ENCODE measurements at regions not wholly inside any gene's neighbourhood (a gene's known extent, or its start where the extent isn't known, plus 50 kb on each side); places are given as distances from the start of the nearest gene placed in this dataset.

DNA sequence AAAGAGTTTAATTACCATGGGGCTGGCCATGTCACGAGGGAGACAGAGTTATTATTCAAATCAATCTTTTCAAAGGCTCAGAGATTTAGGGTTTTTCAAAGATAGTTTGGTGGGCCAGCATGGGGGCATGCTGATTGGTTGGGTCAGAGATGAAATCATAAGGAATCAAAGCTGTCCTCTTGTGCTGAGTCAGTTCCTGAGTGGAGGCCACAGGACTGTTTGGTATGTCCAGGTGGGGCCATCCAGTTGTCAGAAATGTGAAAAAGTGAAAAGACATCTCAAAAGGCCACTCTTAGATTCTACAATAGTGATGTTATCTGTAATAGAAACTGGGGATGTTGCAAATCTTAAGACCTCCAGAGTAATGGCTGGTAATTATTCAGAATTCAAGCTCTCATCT, 288.6 kb downstream of the EN1 start:
- Histone ChIP-seq H3K9ac (ENCODE audit: low read length) (no peak overlapping the region), H4K8ac (ENCODE audit: low read depth, low read length) (no peak overlapping the region), H3K4me1 (ENCODE audit: control insufficient read depth, low read depth, low read length) (no peaks in the 10 kb centered on the region), H2AK5ac (ENCODE audit: low read length) (no peak overlapping the region), H3K4me2 (ENCODE audit: low read length) (no peak overlapping the region), H3K18ac (ENCODE audit: low read length) (no peak overlapping the region), H3K4me3 (ENCODE audit: low read length) (no peak overlapping the region), H2BK5ac (ENCODE audit: low read length) (no peak overlapping the region), H3K23ac (ENCODE audit: low read length) (no peak overlapping the region), H3K36me3 (ENCODE audit: control insufficient read depth, insufficient read depth, low read length) (no peaks in the 10 kb centered on the region), H3K27ac (ENCODE audit: low read depth, low read length) (no peak overlapping the region), H2BK120ac (ENCODE audit: low read depth, low read length) (no peak overlapping the region), H3K27me3 (ENCODE audit: insufficient read depth, low read length, poor library complexity) (no peaks in the 10 kb centered on the region), H2BK15ac (replicated peaks; ENCODE audit: low read depth) (no peak overlapping the region), H4K5ac (ENCODE audit: low read length) (no peak overlapping the region), H3K4ac (ENCODE audit: low read depth, low read length) (no peak overlapping the region), H3K79me1 (ENCODE audit: low read length) (no peaks in the 10 kb centered on the region), H3K56ac (ENCODE audit: low read length) (no peak overlapping the region), H3K79me2 (ENCODE audit: control insufficient read depth, insufficient read depth, low read length) (no peaks in the 10 kb centered on the region)
- DNase-seq: no peak
- no CpG with 5 or more reads among the region's 1 CpG for WGBS (ENCODE audit: extremely low coverage, insufficient coverage, low lambda C conversion rate)

DNA sequence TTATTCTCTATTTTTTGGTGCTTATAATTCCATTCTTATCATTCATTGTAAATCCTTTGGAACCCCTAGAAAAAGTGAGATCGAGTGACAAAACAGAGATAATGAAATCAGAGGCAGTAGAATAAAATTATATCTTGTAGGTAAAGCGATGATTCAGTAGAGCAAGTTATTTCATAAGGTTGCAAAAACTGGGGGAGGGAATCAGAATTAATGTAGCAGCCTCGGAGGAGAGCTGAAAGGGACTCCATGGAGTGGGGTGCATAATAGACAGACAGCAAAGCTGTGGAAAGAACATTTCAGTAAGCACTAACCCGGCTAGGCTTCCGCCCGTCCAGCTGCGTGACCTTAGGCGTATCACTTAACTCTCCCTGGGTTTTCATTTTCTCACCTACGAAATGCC, 289.7 kb downstream of the EN1 start:
- Histone ChIP-seq H3K27ac (ENCODE audit: low read depth, low read length) (no peak overlapping the region), H2BK120ac (ENCODE audit: low read depth, low read length) (no peak overlapping the region), H3K27me3 (ENCODE audit: insufficient read depth, low read length, poor library complexity) (no peaks in the 10 kb centered on the region), H3K4me1 (ENCODE audit: control insufficient read depth, low read depth, low read length) (no peaks in the 10 kb centered on the region), H3K4ac (ENCODE audit: low read depth, low read length) (no peak overlapping the region), H3K56ac (ENCODE audit: low read length) (no peak overlapping the region), H3K18ac (ENCODE audit: low read length) (no peak overlapping the region), H3K4me3 (ENCODE audit: low read length) (no peak overlapping the region), H3K79me1 (ENCODE audit: low read length) (no peaks in the 10 kb centered on the region), H3K23ac (ENCODE audit: low read length) (no peak overlapping the region), H2BK5ac (ENCODE audit: low read length) (no peak overlapping the region), H2AK5ac (ENCODE audit: low read length) (no peak overlapping the region), H3K79me2 (ENCODE audit: control insufficient read depth, insufficient read depth, low read length) (no peaks in the 10 kb centered on the region), H2BK15ac (replicated peaks; ENCODE audit: low read depth) (no peak overlapping the region), H4K5ac (ENCODE audit: low read length) (no peak overlapping the region), H3K4me2 (ENCODE audit: low read length) (no peak overlapping the region), H3K9ac (ENCODE audit: low read length) (no peak overlapping the region), H4K8ac (ENCODE audit: low read depth, low read length) (no peak overlapping the region), H3K36me3 (ENCODE audit: control insufficient read depth, insufficient read depth, low read length) (no peaks in the 10 kb centered on the region)
- no peak for DNase-seq
- no CpG with 5 or more reads among the region's 9 CpGs for WGBS (ENCODE audit: extremely low coverage, insufficient coverage, low lambda C conversion rate)

DNA sequence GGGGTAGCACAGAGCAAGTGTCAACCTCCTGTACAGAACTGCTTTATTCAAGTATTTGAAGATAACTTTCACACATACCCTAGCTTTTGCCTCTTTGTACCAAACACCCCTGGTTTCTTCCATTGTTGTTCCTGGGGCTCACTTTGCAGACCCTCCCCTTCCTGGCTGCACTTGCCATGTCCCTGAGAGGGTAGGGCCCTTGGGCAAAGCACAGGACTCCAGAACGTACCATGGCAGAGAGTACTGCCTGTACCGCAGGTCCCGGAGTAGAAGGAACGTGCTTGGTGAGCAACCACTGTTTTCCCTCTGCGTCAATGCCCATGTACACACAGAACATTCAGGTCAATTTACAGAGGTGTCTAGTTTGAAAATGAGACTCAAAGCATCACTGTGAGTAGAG, 290.4 kb downstream of the EN1 start:
- Histone ChIP-seq H3K4me2 (ENCODE audit: low read length) (no peak overlapping the region), H3K18ac (ENCODE audit: low read length) (no peak overlapping the region), H2BK15ac (replicated peaks; ENCODE audit: low read depth) (no peak overlapping the region), H4K5ac (ENCODE audit: low read length) (no peak overlapping the region), H3K9ac (ENCODE audit: low read length) (no peak overlapping the region), H2AK5ac (ENCODE audit: low read length) (no peak overlapping the region), H3K36me3 (ENCODE audit: control insufficient read depth, insufficient read depth, low read length) (no peaks in the 10 kb centered on the region), H4K8ac (ENCODE audit: low read depth, low read length) (no peak overlapping the region), H3K79me1 (ENCODE audit: low read length) (no peaks in the 10 kb centered on the region), H3K4me1 (ENCODE audit: control insufficient read depth, low read depth, low read length) (no peaks in the 10 kb centered on the region), H3K4me3 (ENCODE audit: low read length) (no peak overlapping the region), H3K27me3 (ENCODE audit: insufficient read depth, low read length, poor library complexity) (no peaks in the 10 kb centered on the region), H2BK5ac (ENCODE audit: low read length) (no peak overlapping the region), H3K4ac (ENCODE audit: low read depth, low read length) (no peak overlapping the region), H3K79me2 (ENCODE audit: control insufficient read depth, insufficient read depth, low read length) (no peaks in the 10 kb centered on the region), H2BK120ac (ENCODE audit: low read depth, low read length) (no peak overlapping the region), H3K23ac (ENCODE audit: low read length) (no peak overlapping the region), H3K56ac (ENCODE audit: low read length) (no peak overlapping the region), H3K27ac (ENCODE audit: low read depth, low read length) (no peak overlapping the region)
- WGBS (ENCODE audit: extremely low coverage, insufficient coverage, low lambda C conversion rate): no CpG with 5 or more reads among the region's 5 CpGs
- no peak for DNase-seq

DNA sequence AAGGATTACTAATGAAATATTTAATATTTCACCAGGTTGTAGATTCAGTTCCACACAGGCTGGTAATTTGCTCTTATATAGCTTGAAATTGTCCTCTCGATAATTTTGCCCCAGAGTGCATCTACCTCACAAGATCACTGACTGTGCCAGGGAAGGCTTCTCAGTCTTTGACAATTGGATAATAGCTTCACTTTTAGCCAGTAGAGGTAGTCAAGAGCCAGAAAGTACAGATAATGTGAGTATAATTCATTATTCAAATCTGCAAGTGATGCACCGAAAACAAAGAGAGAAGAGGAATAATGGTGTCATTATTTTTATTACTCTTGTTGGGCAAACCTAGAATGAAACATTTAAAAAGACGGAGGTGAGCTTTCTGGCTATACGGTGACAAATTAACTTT, 292.8 kb downstream of the EN1 start:
- Histone ChIP-seq H3K9ac (ENCODE audit: low read length) (no peak overlapping the region), H3K36me3 (ENCODE audit: control insufficient read depth, insufficient read depth, low read length) (no peaks in the 10 kb centered on the region), H2BK5ac (ENCODE audit: low read length) (no peak overlapping the region), H3K4me3 (ENCODE audit: low read length) (no peak overlapping the region), H3K79me2 (ENCODE audit: control insufficient read depth, insufficient read depth, low read length) (no peaks in the 10 kb centered on the region), H4K8ac (ENCODE audit: low read depth, low read length) (no peak overlapping the region), H3K79me1 (ENCODE audit: low read length) (no peaks in the 10 kb centered on the region), H2BK120ac (ENCODE audit: low read depth, low read length) (no peak overlapping the region), H3K4ac (ENCODE audit: low read depth, low read length) (no peak overlapping the region), H2BK15ac (replicated peaks; ENCODE audit: low read depth) (no peak overlapping the region), H3K4me1 (ENCODE audit: control insufficient read depth, low read depth, low read length) (no peaks in the 10 kb centered on the region), H2AK5ac (ENCODE audit: low read length) (no peak overlapping the region), H3K27me3 (ENCODE audit: insufficient read depth, low read length, poor library complexity) (no peaks in the 10 kb centered on the region), H3K23ac (ENCODE audit: low read length) (no peak overlapping the region), H3K27ac (ENCODE audit: low read depth, low read length) (no peak overlapping the region), H3K56ac (ENCODE audit: low read length) (no peak overlapping the region), H3K4me2 (ENCODE audit: low read length) (no peak overlapping the region), H3K18ac (ENCODE audit: low read length) (no peak overlapping the region), H4K5ac (ENCODE audit: low read length) (no peak overlapping the region)
- DNase-seq: no peak
- no CpG with 5 or more reads among the region's 4 CpGs for WGBS (ENCODE audit: extremely low coverage, insufficient coverage, low lambda C conversion rate)

DNA sequence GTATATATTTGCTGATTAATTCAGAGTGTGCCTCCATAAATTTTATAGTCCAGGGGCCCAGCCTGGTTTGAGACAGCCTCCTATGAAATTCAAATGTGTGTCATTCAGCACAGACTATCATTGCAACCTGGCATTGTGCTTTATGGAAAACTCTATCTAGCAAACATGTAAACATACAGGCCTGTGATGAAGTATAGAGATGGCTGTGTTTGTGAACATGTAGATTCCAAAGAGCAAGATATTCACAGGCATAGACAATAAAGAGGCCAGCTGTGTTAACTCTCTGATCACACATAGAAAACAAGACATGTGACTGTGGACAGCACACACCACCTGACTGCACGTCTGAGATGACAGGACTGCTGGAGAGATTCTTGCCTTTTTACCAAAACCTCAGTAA, 297.9 kb downstream of the EN1 start:
- Histone ChIP-seq H3K4me2 (ENCODE audit: low read length) (no peak overlapping the region), H2BK5ac (ENCODE audit: low read length) (no peak overlapping the region), H3K27me3 (ENCODE audit: insufficient read depth, low read length, poor library complexity) (no peaks in the 10 kb centered on the region), H3K9ac (ENCODE audit: low read length) (no peak overlapping the region), H3K4me1 (ENCODE audit: control insufficient read depth, low read depth, low read length) (no peaks in the 10 kb centered on the region), H3K23ac (ENCODE audit: low read length) (no peak overlapping the region), H2BK120ac (ENCODE audit: low read depth, low read length) (no peak overlapping the region), H3K18ac (ENCODE audit: low read length) (no peak overlapping the region), H3K4me3 (ENCODE audit: low read length) (no peak overlapping the region), H3K79me2 (ENCODE audit: control insufficient read depth, insufficient read depth, low read length) (no peaks in the 10 kb centered on the region), H3K56ac (ENCODE audit: low read length) (no peak overlapping the region), H3K36me3 (ENCODE audit: control insufficient read depth, insufficient read depth, low read length) (no peaks in the 10 kb centered on the region), H4K5ac (ENCODE audit: low read length) (no peak overlapping the region), H3K79me1 (ENCODE audit: low read length) (no peaks in the 10 kb centered on the region), H2AK5ac (ENCODE audit: low read length) (no peak overlapping the region), H3K4ac (ENCODE audit: low read depth, low read length) (no peak overlapping the region), H3K27ac (ENCODE audit: low read depth, low read length) (no peak overlapping the region), H4K8ac (ENCODE audit: low read depth, low read length) (no peak overlapping the region), H2BK15ac (replicated peaks; ENCODE audit: low read depth) (no peak overlapping the region)
- DNase-seq: no peak
- WGBS (ENCODE audit: extremely low coverage, insufficient coverage, low lambda C conversion rate): no CpG with 5 or more reads among the region's 1 CpG

DNA sequence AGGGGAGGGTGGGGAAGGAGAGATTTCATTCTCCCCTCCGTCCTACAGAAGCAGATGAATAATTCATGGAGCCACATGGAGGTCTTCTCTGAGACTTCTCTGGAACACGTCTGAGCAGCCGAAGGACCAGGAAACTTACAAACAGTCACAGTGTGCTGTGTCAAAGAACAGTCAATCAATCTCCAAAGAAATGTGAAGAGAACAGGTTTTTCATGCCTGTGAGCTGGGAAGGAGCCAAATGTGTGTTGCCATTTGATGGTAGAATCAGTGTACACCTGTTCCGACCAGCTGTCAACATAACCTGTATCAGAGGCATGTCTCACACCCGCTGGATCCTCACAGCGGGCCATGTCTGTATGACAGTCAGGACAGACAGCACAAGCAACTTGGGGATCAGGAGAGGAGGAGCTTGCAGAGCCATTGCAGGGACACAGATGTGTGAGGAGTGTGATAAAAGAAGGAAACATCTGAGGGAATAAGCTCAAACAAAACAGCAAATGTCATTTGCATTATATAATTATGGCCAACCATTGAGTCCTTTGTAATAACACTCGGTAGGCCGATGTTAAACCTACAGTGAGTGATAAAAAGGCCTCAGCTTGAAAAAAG, 298.5 kb downstream of the EN1 start:
- H3K56ac ChIP-seq (ENCODE audit: low read length): no peak overlapping the region
- no peak overlapping the region for H4K8ac ChIP-seq (ENCODE audit: low read depth, low read length)
- no peaks in the 10 kb centered on the region for H3K4me1 ChIP-seq (ENCODE audit: control insufficient read depth, low read depth, low read length)
- no peaks in the 10 kb centered on the region for H3K79me1 ChIP-seq (ENCODE audit: low read length)
- DNase-seq: no peak
- no peak overlapping the region for H3K4ac ChIP-seq (ENCODE audit: low read depth, low read length)
- no peak overlapping the region for H2AK5ac ChIP-seq (ENCODE audit: low read length)
- H2BK120ac ChIP-seq (ENCODE audit: low read depth, low read length): no peak overlapping the region
- WGBS (ENCODE audit: extremely low coverage, insufficient coverage, low lambda C conversion rate): no CpG with 5 or more reads among the region's 8 CpGs
- H4K5ac ChIP-seq (ENCODE audit: low read length): no peak overlapping the region
- no peak overlapping the region for H3K18ac ChIP-seq (ENCODE audit: low read length)
- H3K79me2 ChIP-seq (ENCODE audit: control insufficient read depth, insufficient read depth, low read length): no peaks in the 10 kb centered on the region
- H3K36me3 ChIP-seq (ENCODE audit: control insufficient read depth, insufficient read depth, low read length): no peaks in the 10 kb centered on the region
- no peak overlapping the region for H2BK5ac ChIP-seq (ENCODE audit: low read length)
- H3K4me2 ChIP-seq (ENCODE audit: low read length): no peak overlapping the region
- no peak overlapping the region for H3K27ac ChIP-seq (ENCODE audit: low read depth, low read length)
- no peak overlapping the region for H3K9ac ChIP-seq (ENCODE audit: low read length)
- no peak overlapping the region for H3K23ac ChIP-seq (ENCODE audit: low read length)
- no peaks in the 10 kb centered on the region for H3K27me3 ChIP-seq (ENCODE audit: insufficient read depth, low read length, poor library complexity)
- no peak overlapping the region for H2BK15ac ChIP-seq (replicated peaks; ENCODE audit: low read depth)
- H3K4me3 ChIP-seq (ENCODE audit: low read length): no peak overlapping the region
